OCI-LY7 (cell line): ENCODE measurements at regions not wholly inside any gene's neighbourhood (a gene's known extent, or its start where the extent isn't known, plus 50 kb on each side); places are given as distances from the start of the nearest gene placed in this dataset.

ENCODE experiments used
- BruUV-seq: library from RNA; stranded (reverse); fragments of 400-500 nt; replicated peaks from 2 replicates; lab custom pipeline; 2021; lab: Mats Ljungman, UMichigan
- CTCF ChIA-PET: fragments of 300-600 bp; sonication (Branson Sonifier 250); formaldehyde crosslinking; loops from one replicate; lab custom pipeline; 2022; ENCODE audit warnings: antibody characterized with exemption; ENCODE audit not compliant: unreplicated experiment; lab: Charles Lee
- POLR2A ChIA-PET: fragments of 300-600 bp; sonication (Branson Sonifier 250); formaldehyde crosslinking; loops from one replicate; lab custom pipeline; 2022; ENCODE audit warnings: antibody characterized with exemption; lab: Charles Lee
- DNase-seq: peaks from one replicate; pipeline ENCODE4 v3.0.0-alpha.2; 2015; ENCODE audit warnings: low spot score
- H2AFZ ChIP-seq: fragments of 200-600 bp; sonication (generic), shearing (Covaris generic); 2 replicates; pipeline ENCODE4 v1.6.1; 2014; ENCODE audit warnings: mild to moderate bottlenecking, antibody characterized with exemption, low read length, moderate library complexity
- H3K27ac ChIP-seq: fragments of 200-600 bp; sonication (generic); 2 replicates; pipeline ENCODE4 v1.5.1; 2014; ENCODE audit warnings: mixed run types, low read depth, mild to moderate bottlenecking, moderate library complexity, low read length, inconsistent platforms; ENCODE audit not compliant: poor library complexity, severe bottlenecking
- H3K36me3 ChIP-seq: fragments of 200-600 bp; sonication (generic); 2 replicates; pipeline ENCODE4 v1.6.1; 2014; ENCODE audit warnings: mild to moderate bottlenecking, antibody characterized with exemption, low read length, moderate library complexity, mixed read lengths; ENCODE audit not compliant: insufficient read depth
- H3K4me1 ChIP-seq: fragments of 200-600 bp; sonication (generic); 2 replicates; pipeline ENCODE4 v1.5.1; 2014; ENCODE audit warnings: mild to moderate bottlenecking, low read length; ENCODE audit not compliant: insufficient read depth, poor library complexity, severe bottlenecking
- H3K4me2 ChIP-seq: fragments of 200-600 bp; sonication (generic); 2 replicates; pipeline ENCODE4 v1.6.1; 2014; ENCODE audit warnings: mild to moderate bottlenecking, low read length
- H3K4me3 ChIP-seq: fragments of 200-600 bp; sonication (generic); 2 replicates; pipeline ENCODE4 v1.5.1; 2014; ENCODE audit warnings: mild to moderate bottlenecking, low read depth, low read length; ENCODE audit not compliant: poor library complexity, severe bottlenecking
- H3K79me2 ChIP-seq: fragments of 200-600 bp; sonication (generic); 2 replicates; pipeline ENCODE4 v1.6.1; 2016; ENCODE audit warnings: low read depth, mild to moderate bottlenecking, low read length, moderate library complexity, mixed read lengths; ENCODE audit not compliant: insufficient read depth
- H3K9me2 ChIP-seq: fragments of 200-600 bp; sonication (generic); 2 replicates; pipeline ENCODE4 v1.6.1; 2016; ENCODE audit warnings: mild to moderate bottlenecking, low read length, mixed read lengths; ENCODE audit not compliant: insufficient read depth
- H3K9me3 ChIP-seq: fragments of 200-600 bp; sonication (generic); 2 replicates; pipeline ENCODE4 v1.6.1; 2014; ENCODE audit warnings: mild to moderate bottlenecking, mixed run types, low read length, mixed read lengths
- H4K20me1 ChIP-seq: fragments of 200-600 bp; sonication (generic); 2 replicates; pipeline ENCODE4 v1.6.1; 2014; ENCODE audit warnings: mild to moderate bottlenecking, antibody characterized with exemption, low read length, moderate library complexity, mixed read lengths; ENCODE audit not compliant: insufficient read depth
- EZH2phosphoT487 ChIP-seq: fragments of 200-600 bp; sonication (generic); IDR thresholded peaks from 2 replicates; pipeline ENCODE4 v1.6.1; 2018; ENCODE audit warnings: low read depth, borderline replicate concordance, mild to moderate bottlenecking, mixed run types, antibody characterized with exemption, low read length, moderate library complexity, mixed read lengths
- intact Hi-C: fragments of 100-400 bp; cut with micrococcal nuclease; formaldehyde crosslinking; loops from one replicate; pipeline ENCODE4 v1.10.0; 2022; ENCODE audit not compliant: unreplicated experiment
- TF ChIP-seq, protein P1 (sequence below): fragments of 200-600 bp; sonication (generic); conservative IDR thresholded peaks from 2 replicates; pipeline ENCODE4 v1.5.1; 2014; ENCODE audit warnings: mild to moderate bottlenecking, antibody characterized with exemption, low read length, moderate library complexity, mixed read lengths

DNA sequence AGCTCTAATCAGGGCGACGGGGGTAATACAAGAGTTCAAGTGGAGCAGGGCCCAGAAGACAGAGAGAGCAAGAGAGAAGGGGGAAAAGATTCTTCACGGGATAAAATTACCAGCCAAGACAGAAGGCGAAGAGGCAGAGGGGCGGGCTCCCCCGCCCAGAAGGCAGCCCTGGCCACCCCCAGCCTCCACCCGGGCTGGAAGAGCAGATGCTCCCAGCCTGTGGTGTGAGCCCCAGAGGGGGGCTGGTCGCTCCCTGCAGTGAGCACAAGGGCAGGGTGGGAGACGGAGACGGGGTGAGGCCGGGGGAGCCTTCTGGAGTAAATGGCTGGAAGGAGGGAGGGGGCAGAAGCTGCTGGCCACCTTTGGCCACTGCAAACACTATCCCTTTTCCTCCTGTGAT is 1035.6 kb downstream of the VRK1 start:
- POLR2A ChIA-PET: no interaction called here
- BruUV-seq: no TSS peak
- no peak for DNase-seq

GRCh38 chr14:97838986-97839385 is 1041.8 kb downstream of the VRK1 start:
- Histone ChIP-seq H3K9me3 (no peaks in the 10 kb centered on the region), H3K36me3 (no peaks in the 10 kb centered on the region), H3K9me2 (no peaks in the 10 kb centered on the region), H3K27ac (no peak overlapping the region), H3K4me1 (no peaks in the 10 kb centered on the region), H2AFZ (no peak overlapping the region), H3K79me2 (no peaks in the 10 kb centered on the region), H4K20me1 (no peaks in the 10 kb centered on the region), H3K4me3 (no peak overlapping the region), H3K4me2 (no peak overlapping the region)
- ChIA-PET POLR2A (interaction anchor here (0.7 kb wide), 1 partner anchor 543 kb away, joined by 4 read pairs; no protein-coding TSS in a partner anchor), CTCF (no interaction called here)
- TF ChIP-seq, protein P1, sequence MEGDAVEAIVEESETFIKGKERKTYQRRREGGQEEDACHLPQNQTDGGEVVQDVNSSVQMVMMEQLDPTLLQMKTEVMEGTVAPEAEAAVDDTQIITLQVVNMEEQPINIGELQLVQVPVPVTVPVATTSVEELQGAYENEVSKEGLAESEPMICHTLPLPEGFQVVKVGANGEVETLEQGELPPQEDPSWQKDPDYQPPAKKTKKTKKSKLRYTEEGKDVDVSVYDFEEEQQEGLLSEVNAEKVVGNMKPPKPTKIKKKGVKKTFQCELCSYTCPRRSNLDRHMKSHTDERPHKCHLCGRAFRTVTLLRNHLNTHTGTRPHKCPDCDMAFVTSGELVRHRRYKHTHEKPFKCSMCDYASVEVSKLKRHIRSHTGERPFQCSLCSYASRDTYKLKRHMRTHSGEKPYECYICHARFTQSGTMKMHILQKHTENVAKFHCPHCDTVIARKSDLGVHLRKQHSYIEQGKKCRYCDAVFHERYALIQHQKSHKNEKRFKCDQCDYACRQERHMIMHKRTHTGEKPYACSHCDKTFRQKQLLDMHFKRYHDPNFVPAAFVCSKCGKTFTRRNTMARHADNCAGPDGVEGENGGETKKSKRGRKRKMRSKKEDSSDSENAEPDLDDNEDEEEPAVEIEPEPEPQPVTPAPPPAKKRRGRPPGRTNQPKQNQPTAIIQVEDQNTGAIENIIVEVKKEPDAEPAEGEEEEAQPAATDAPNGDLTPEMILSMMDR: no peak
- TF ChIP-seq EZH2phosphoT487: no peak
- no TSS peak for BruUV-seq
- no peak for DNase-seq
- intact Hi-C loops: no loop called here

More for the DNA sequence above, 1035.6 kb downstream of the VRK1 start:
- intact Hi-C loops: no loop called here
- H4K20me1 ChIP-seq: no peaks in the 10 kb centered on the region
- no peaks in the 10 kb centered on the region for H3K9me2 ChIP-seq
- no peaks in the 10 kb centered on the region for H3K36me3 ChIP-seq
- H3K79me2 ChIP-seq: no peaks in the 10 kb centered on the region
- H3K4me1 ChIP-seq: no peaks in the 10 kb centered on the region
- no peak overlapping the region for H3K27ac ChIP-seq
- CTCF ChIA-PET: no interaction called here
- no peak overlapping the region for H3K4me3 ChIP-seq
- TF ChIP-seq EZH2phosphoT487: no peak
- TF ChIP-seq, protein P1: no peak
- no peak overlapping the region for H3K4me2 ChIP-seq
- H2AFZ ChIP-seq: no peak overlapping the region
- no peaks in the 10 kb centered on the region for H3K9me3 ChIP-seq

DNA sequence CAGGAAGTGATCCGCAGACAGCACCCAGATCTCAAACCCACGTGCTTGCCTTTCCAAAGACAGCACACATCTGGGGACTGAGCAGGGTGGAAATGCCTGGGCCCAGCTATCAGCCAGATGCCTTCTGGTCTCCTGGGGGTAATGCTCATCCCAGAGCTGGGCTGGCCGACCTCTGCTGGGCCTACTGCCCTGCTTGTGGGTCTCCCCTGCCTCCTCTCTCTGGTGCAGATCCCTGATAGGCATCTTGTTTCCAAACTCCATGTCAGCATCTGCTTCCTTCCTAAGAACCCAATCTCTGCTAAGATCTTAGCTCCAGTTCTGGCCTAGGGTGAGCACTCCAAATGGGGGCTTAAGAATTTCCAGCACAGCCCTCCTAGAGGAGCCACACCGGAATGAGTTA is 1043.0 kb downstream of the VRK1 start:
- POLR2A ChIA-PET: interaction anchor here (0.6 to 1.0 kb wide), 3 partner anchors 27 to 950 kb away, joined by 3 read pairs; no protein-coding TSS in a partner anchor
- BruUV-seq: no TSS peak
- no peaks in the 10 kb centered on the region for H3K36me3 ChIP-seq
- intact Hi-C loops: no loop called here
- H3K79me2 ChIP-seq: no peaks in the 10 kb centered on the region
- H3K4me1 ChIP-seq: no peaks in the 10 kb centered on the region
- H4K20me1 ChIP-seq: no peaks in the 10 kb centered on the region
- TF ChIP-seq EZH2phosphoT487: no peak
- TF ChIP-seq, protein P1: no peak
- DNase-seq: no peak
- H3K9me2 ChIP-seq: no peaks in the 10 kb centered on the region
- H3K27ac ChIP-seq: no peak overlapping the region
- H2AFZ ChIP-seq: no peak overlapping the region
- no peak overlapping the region for H3K4me3 ChIP-seq
- CTCF ChIA-PET: no interaction called here
- H3K4me2 ChIP-seq: no peak overlapping the region
- no peaks in the 10 kb centered on the region for H3K9me3 ChIP-seq
